Nucleus accumbens (tissue), 56 donors: ENCODE measurements at regions not wholly inside any gene's neighbourhood (a gene's known extent, or its start where the extent isn't known, plus 50 kb on each side); places are given as distances from the start of the nearest gene placed in this dataset.

Experiments
- DNase-seq, 56 donors: peaks; one replicate each; lab custom pipeline; 2025; lab: John Stamatoyannopoulos, UW

GRCh38 chr18:60951091-60951490 lies 382.1 kb upstream of the CDH20 start:
- DNase-seq: no peak

- no peak for DNase-seq
Measured at GRCh38 chr18:60962625-60963024, 370.6 kb upstream of the CDH20 start.

GRCh38 chr18:60965856-60966255 lies 367.4 kb upstream of the CDH20 start:
- no peak for DNase-seq

- no peak for DNase-seq
Measured at GRCh38 chr18:60966876-60967275, 366.4 kb upstream of the CDH20 start.

GRCh38 chr18:60975420-60975819 lies 357.8 kb upstream of the CDH20 start:
- no peak for DNase-seq

GRCh38 chr18:60976976-60977375 lies 356.3 kb upstream of the CDH20 start:
- DNase-seq: no peak

- no peak for DNase-seq
Measured at GRCh38 chr18:60978338-60978737, 354.9 kb upstream of the CDH20 start.

GRCh38 chr18:60980422-60981005 lies 352.7 kb upstream of the CDH20 start:
- DNase-seq: no peak

- no peak for DNase-seq
Measured at GRCh38 chr18:60981682-60982328, 351.4 kb upstream of the CDH20 start.

- no peak for DNase-seq
Measured at GRCh38 chr18:60982329-60982695, 350.9 kb upstream of the CDH20 start.

- no peak for DNase-seq
Measured at GRCh38 chr18:60982928-60983327, 350.3 kb upstream of the CDH20 start.

GRCh38 chr18:60984510-60984909 lies 348.7 kb upstream of the CDH20 start:
- DNase-seq: no peak

GRCh38 chr18:60987963-60988362 lies 345.3 kb upstream of the CDH20 start:
- no peak for DNase-seq

- DNase-seq: no peak
Measured at GRCh38 chr18:60996326-60996725, 336.9 kb upstream of the CDH20 start.

- DNase-seq: no peak
Measured at GRCh38 chr18:60996822-60997221, 336.4 kb upstream of the CDH20 start.

- no peak for DNase-seq
Measured at GRCh38 chr18:61001138-61001537, 332.1 kb upstream of the CDH20 start.

GRCh38 chr18:61006687-61007224 lies 326.5 kb upstream of the CDH20 start:
- DNase-seq: no peak

- no peak for DNase-seq
Measured at GRCh38 chr18:61019338-61020301, 313.6 kb upstream of the CDH20 start.

- DNase-seq: no peak
Measured at GRCh38 chr18:61025596-61025995, 307.6 kb upstream of the CDH20 start.

- no peak for DNase-seq
Measured at GRCh38 chr18:61031626-61032025, 301.6 kb upstream of the CDH20 start.

GRCh38 chr18:61034580-61034979 lies 298.6 kb upstream of the CDH20 start:
- no peak for DNase-seq
